ENCODE measurements at regions not wholly inside any gene's neighbourhood (a gene's known extent, or its start where the extent isn't known, plus 50 kb on each side); places are given as distances from the start of the nearest gene placed in this dataset.

DNA sequence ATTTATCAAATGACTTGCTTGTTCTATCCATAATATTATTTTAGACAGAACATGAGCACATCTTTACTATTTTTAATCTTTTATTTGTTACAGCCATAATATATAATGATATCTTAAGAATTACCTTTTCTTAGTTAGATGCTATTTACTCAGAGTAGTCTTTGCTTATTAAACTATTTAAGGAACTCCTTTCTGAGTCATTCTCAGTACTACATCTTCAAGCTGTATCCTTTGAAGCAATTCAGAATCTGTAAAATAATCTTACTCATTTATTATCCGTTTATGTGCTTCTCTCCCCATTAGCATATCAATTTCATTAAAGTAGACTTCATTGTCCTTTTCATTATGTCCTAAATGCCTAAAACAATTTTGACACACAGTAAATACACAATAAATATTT, 240.4 kb upstream of the FAR2 start:
- CTCF ChIA-PET = no interaction called here
- POLR2A ChIA-PET = no interaction called here
- TF ChIP-seq ZNF384 (IDR thresholded peaks at IDR 0.05) (no peak), SP1 (IDR thresholded peaks at IDR 0.05) (no peak), FOXK2 (IDR thresholded peaks at IDR 0.05) (no peak), LEF1 (IDR thresholded peaks at IDR 0.05; ENCODE audit: borderline replicate concordance) (no peak), BHLHE40 (IDR thresholded peaks at IDR 0.05; ENCODE audit: borderline replicate concordance) (no peak), ELF4 (IDR thresholded peaks at IDR 0.05) (no peak), L3MBTL2 (conservative IDR thresholded peaks at IDR 0.05) (no peak), CTBP1 (IDR thresholded peaks at IDR 0.05; ENCODE audit: borderline replicate concordance) (no peak), FOXM1 (IDR thresholded peaks at IDR 0.05; ENCODE audit: borderline replicate concordance) (no peak), HDGF (IDR thresholded peaks at IDR 0.05; ENCODE audit: borderline replicate concordance) (no peak), FOXA1 (IDR thresholded peaks at IDR 0.05) (no peak), NFRKB (IDR thresholded peaks at IDR 0.05) (no peak), ARNT (IDR thresholded peaks at IDR 0.05) (no peak), TARDBP (IDR thresholded peaks at IDR 0.05) (no peak)
- TF ChIP-seq, protein P1, sequence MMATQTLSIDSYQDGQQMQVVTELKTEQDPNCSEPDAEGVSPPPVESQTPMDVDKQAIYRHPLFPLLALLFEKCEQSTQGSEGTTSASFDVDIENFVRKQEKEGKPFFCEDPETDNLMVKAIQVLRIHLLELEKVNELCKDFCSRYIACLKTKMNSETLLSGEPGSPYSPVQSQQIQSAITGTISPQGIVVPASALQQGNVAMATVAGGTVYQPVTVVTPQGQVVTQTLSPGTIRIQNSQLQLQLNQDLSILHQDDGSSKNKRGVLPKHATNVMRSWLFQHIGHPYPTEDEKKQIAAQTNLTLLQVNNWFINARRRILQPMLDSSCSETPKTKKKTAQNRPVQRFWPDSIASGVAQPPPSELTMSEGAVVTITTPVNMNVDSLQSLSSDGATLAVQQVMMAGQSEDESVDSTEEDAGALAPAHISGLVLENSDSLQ (IDR thresholded peaks at IDR 0.05) = no peak
- no peak for DNase-seq (ENCODE audit: extremely low spot score)

- ChIA-PET POLR2A (no interaction called here), CTCF (no interaction called here)
- no peak for TF ChIP-seq NFRKB (IDR thresholded peaks at IDR 0.05)
- no peak for TF ChIP-seq BHLHE40 (IDR thresholded peaks at IDR 0.05; ENCODE audit: borderline replicate concordance)
- TF ChIP-seq HDGF (IDR thresholded peaks at IDR 0.05; ENCODE audit: borderline replicate concordance) = no peak
- no peak for TF ChIP-seq ARNT (IDR thresholded peaks at IDR 0.05)
- no peak for TF ChIP-seq ZNF384 (IDR thresholded peaks at IDR 0.05)
- TF ChIP-seq L3MBTL2 (conservative IDR thresholded peaks at IDR 0.05) = no peak
- no peak for TF ChIP-seq TARDBP (IDR thresholded peaks at IDR 0.05)
- TF ChIP-seq LEF1 (IDR thresholded peaks at IDR 0.05; ENCODE audit: borderline replicate concordance) = no peak
- no peak for TF ChIP-seq SP1 (IDR thresholded peaks at IDR 0.05)
- TF ChIP-seq FOXA1 (IDR thresholded peaks at IDR 0.05) = no peak
- no peak for TF ChIP-seq ELF4 (IDR thresholded peaks at IDR 0.05)
- no peak for TF ChIP-seq FOXM1 (IDR thresholded peaks at IDR 0.05; ENCODE audit: borderline replicate concordance)
- TF ChIP-seq FOXK2 (IDR thresholded peaks at IDR 0.05) = no peak
- TF ChIP-seq, protein P1 (IDR thresholded peaks at IDR 0.05) = no peak
- no peak for TF ChIP-seq CTBP1 (IDR thresholded peaks at IDR 0.05; ENCODE audit: borderline replicate concordance)
- no peak for TF ChIP-seq SUZ12 (IDR thresholded peaks at IDR 0.05)
- DNase-seq (ENCODE audit: extremely low spot score) = no peak
Observed at GRCh38 chr12:28909291-28909690, 239.8 kb upstream of the FAR2 start.

GRCh38 chr12:28925719-28926376, 223.2 kb upstream of the FAR2 start:
- ChIA-PET CTCF (no interaction called here), POLR2A (no interaction called here)
- no peak for TF ChIP-seq NFRKB (IDR thresholded peaks at IDR 0.05)
- TF ChIP-seq HDGF (IDR thresholded peaks at IDR 0.05; ENCODE audit: borderline replicate concordance) = no peak
- no peak for TF ChIP-seq TARDBP (IDR thresholded peaks at IDR 0.05)
- DNase-seq (ENCODE audit: extremely low spot score) = no peak

DNA sequence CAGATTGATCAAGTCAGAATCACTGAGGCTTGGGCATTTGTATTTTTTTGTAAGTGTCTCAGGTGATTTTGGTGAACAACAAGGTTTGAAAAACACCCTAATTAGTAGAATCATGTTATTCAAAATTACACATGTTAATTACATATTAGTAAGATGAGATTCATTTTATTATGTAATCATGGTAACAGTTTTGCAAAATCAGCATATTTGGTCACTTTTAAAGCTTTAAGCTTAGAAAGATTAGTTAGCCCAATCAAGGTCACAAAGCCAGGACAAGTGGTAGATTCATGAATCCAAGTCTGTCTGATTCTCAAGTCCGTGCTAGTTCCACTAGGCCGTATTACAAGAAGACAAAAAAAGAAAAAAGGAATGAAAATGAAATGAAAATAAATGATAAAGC, 218.4 kb upstream of the FAR2 start:
- DNase-seq (ENCODE audit: extremely low spot score) = no peak
- CTCF ChIA-PET = no interaction called here
- TF ChIP-seq ZNF384 (IDR thresholded peaks at IDR 0.05) (no peak), FOXA1 (IDR thresholded peaks at IDR 0.05) (no peak)
- POLR2A ChIA-PET = no interaction called here

DNA sequence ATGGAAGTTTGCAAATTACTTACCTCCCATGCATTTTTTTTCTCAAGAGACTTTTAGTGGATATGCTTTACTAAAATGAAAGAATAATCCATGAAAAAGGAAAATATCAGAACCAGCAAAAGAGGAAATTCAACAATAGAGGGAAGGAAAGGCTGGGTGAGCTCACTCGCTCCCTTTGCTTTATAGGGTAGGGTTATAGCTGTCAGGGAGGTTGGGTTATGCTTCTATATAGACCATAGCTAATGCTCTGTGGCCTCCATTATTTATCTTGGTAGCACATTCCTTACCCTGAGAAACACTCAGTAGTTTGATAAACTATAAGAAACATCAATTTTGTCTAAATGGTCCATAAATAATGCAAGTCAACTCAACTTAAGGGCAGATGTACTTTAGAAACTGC, 215.9 kb upstream of the FAR2 start:
- DNase-seq (ENCODE audit: extremely low spot score) = no peak
- CTCF ChIA-PET = interaction anchor here (0.6 kb wide), 1 partner anchor 484 kb away, joined by 3 read pairs; no protein-coding TSS in a partner anchor
- POLR2A ChIA-PET = no interaction called here
- no peak for TF ChIP-seq TARDBP (IDR thresholded peaks at IDR 0.05)
- TF ChIP-seq SUZ12 (IDR thresholded peaks at IDR 0.05) = no peak
- no peak for TF ChIP-seq LEF1 (IDR thresholded peaks at IDR 0.05; ENCODE audit: borderline replicate concordance)
- TF ChIP-seq L3MBTL2 (conservative IDR thresholded peaks at IDR 0.05) = no peak

DNA sequence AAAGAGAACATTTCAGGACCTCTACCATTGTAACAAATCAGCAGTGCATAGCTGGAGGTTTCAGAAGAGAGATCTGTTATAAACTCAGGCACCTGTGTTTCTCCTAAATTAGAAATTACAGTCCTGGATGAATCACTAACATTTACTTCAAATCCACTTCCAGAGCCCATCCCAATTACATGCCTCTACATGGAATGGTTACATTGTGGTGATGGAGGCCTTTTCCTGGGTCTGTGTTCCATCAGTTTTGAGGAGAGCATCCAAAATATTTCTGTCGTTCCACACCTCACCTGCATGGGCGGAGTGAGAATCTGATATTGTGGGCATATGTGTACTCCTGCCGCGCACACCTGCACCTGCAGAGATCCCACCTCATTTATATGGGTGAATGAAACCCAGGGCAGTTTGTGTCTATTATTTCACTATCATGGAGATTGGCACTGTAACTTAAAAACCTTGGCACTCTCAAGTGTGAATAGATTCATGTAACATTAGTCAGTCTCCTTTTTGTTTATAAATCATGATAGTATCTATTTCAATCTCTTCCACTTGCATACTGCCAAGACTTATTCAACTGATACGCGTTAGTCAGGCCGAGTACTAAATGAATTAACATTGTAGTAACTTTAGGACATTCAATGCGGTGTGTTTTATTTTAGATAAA, 215.1 kb upstream of the FAR2 start:
- no peak for DNase-seq (ENCODE audit: extremely low spot score)
- TF ChIP-seq FOXA1 (IDR thresholded peaks at IDR 0.05) (no peak), SP1 (IDR thresholded peaks at IDR 0.05) (no peak), FOXK2 (IDR thresholded peaks at IDR 0.05) (no peak), TARDBP (IDR thresholded peaks at IDR 0.05) (no peak)
- ChIA-PET POLR2A (no interaction called here), CTCF (no interaction called here)

GRCh38 chr12:28936221-28936620, 212.9 kb upstream of the FAR2 start:
- DNase-seq (ENCODE audit: extremely low spot score) = no peak
- ChIA-PET CTCF (no interaction called here), POLR2A (no interaction called here)
- TF ChIP-seq L3MBTL2 (conservative IDR thresholded peaks at IDR 0.05) (no peak), ZNF384 (IDR thresholded peaks at IDR 0.05) (no peak)

DNA sequence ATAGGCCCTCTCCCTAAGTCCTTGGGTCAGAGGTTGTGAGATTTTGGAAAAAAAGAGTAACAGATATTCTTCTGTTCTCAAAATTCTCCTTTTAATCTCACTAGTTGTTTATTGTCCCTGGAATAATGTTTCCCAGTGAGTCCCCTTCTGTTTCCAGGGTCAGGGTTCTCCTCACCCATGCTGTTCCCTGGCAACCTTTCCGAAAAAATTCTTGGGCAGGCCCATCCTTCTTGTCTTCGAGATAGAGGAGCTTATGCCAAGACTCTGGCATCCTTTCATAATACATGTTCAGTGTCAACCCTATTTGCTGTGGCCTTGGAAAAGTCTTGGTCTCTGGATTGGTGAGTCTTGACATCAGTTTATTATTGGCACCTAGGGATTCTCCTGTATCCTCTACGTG, 212.4 kb upstream of the FAR2 start:
- TF ChIP-seq CTBP1 (IDR thresholded peaks at IDR 0.05; ENCODE audit: borderline replicate concordance) (no peak), HDGF (IDR thresholded peaks at IDR 0.05; ENCODE audit: borderline replicate concordance) (no peak), SUZ12 (IDR thresholded peaks at IDR 0.05) (no peak)
- DNase-seq (ENCODE audit: extremely low spot score) = no peak
- ChIA-PET CTCF (no interaction called here), POLR2A (no interaction called here)
